HG03571 (cell line): ENCODE measurements at regions not wholly inside any gene's neighbourhood (a gene's known extent, or its start where the extent isn't known, plus 50 kb on each side); places are given as distances from the start of the nearest gene placed in this dataset.

Experiments
- ATAC-seq: cut with Tn5 transposase; IDR thresholded peaks from one replicate; pipeline ENCODE4 v1.9.1; 2021; ENCODE audit not compliant: unreplicated experiment

GRCh38 chr10:110355141-110355831, 50.6 kb upstream of the SMNDC1 start:
- ATAC-seq = peak; percentile 29

- ATAC-seq = peak; percentile 14
Observed at GRCh38 chr10:110355922-110356627, 51.4 kb upstream of the SMNDC1 start.

DNA sequence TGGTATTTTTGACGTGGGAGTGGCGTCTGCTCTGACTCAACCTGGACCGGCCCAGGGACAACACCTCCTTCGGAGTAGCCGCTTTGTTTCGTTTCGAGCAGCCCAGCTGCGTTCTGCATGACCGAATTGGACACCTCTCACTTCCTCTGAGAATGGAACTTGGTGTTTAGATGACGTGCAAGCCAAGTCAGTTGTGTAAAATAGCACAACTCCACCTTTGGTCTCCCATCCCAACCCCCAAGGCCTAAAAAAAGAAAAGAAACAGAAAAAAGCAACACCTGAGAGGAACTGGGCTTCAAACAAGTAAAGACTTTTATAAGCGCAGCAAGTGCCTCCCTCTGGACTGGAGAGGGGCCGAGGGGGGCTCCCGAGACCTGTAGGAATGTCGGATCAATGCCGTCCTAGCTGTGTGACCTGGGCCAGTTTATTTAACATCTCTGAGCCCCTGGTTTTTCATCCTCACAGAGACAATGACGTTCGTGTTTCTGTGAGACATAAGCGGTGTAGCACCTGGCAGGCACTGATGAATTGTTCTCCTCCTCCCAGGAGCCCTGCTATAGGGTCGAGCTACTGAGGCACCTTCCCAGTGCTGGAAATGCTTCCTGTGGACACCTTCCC, 52.0 kb upstream of the SMNDC1 start:
- peak; percentile 79 for ATAC-seq

DNA sequence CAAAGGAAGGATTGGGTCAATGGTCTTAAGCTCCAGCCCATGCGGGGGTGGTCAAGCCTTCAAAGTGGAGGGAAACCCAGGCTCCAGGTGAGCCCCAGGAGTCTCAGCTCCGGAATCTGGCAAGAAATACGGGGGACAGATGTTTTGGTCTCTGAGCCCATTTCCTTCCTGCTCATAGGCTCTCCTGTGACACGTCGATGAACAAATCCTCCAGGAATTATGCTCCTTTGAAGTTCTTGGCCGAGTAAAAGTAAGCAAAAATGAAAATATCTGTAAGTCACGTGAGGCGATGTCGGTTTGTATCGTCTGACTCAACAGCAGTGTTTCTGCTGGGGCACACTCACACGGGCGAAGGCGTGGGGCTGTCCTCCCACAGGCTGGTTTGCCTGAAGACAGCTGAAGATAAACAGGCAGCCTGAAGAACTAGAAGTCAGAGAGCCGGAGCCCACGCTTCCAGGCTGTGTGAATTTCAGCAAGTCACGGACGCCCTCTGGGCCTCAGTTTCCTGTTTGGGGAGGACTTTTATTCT, 52.6 kb upstream of the SMNDC1 start:
- peak; percentile 1 for ATAC-seq

GRCh38 chr10:110357871-110358270, 53.2 kb upstream of the SMNDC1 start:
- ATAC-seq = no peak

GRCh38 chr10:110358278-110358677, 53.6 kb upstream of the SMNDC1 start:
- no peak for ATAC-seq

DNA sequence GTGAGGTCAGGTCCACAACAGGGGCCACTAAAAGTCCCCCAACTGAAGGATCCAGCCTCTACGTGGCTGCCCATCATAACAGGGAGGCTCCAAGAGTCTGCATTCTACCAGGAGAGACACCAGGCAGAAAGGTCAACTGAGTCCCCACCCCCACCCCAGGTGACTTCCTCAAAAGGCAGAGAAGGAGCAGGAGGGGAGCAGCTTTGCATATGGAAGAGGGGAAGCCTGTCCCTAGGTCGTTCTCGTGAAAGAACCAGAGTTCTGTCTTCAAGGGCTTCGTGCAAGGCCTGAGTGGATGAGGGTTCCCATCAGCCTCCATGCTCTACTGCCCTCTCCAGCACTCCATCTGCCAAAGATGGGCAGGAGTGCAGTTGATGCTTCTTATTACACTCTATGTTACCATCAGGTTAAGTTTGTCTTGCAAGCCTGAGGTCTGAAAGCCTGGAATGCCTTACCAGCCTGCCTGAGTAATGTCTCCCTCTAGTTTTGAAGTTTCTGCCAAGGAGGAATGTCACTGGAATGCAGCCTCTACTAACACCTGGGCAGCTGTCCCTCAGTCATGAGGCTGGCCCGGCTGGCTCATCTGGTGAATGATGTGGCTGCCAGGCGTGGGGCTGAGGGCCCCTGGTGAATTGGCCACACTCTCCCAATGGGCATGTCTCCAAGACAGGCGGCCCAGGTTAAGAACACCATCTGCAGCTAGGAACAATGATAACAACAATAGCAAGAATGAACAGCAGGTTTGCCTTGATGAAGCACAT, 54.3 kb upstream of the SMNDC1 start:
- ATAC-seq = no peak

DNA sequence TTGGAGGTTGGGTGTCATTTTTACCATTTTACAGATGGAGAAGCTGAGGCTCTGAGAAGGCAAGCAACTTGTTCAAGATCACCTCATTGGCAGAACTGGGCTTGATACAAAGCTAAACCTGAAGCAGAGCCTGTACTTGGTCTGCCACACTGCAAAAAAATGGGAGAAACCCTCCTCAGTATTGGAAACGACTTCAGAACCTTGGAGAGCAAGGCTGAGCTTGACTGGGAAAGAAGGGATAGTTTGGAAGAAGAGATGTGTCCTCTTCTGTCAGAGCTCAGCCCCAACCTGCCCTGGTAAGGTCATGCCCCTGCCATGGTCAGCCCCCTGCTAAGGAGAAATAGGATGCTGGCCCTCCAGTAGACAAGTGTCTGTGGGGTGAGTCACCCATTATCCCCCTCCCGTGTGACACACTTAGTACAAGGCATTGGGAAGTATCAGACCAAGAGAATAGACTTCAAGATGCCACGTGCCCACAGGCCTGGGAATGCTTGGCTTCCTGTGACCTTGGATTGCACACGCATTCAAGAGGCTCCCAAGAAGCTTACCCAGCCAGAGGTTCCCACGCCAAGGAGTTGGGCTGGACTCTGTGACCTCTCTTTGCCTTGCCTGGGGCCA, 56.2 kb upstream of the SMNDC1 start:
- no peak for ATAC-seq

DNA sequence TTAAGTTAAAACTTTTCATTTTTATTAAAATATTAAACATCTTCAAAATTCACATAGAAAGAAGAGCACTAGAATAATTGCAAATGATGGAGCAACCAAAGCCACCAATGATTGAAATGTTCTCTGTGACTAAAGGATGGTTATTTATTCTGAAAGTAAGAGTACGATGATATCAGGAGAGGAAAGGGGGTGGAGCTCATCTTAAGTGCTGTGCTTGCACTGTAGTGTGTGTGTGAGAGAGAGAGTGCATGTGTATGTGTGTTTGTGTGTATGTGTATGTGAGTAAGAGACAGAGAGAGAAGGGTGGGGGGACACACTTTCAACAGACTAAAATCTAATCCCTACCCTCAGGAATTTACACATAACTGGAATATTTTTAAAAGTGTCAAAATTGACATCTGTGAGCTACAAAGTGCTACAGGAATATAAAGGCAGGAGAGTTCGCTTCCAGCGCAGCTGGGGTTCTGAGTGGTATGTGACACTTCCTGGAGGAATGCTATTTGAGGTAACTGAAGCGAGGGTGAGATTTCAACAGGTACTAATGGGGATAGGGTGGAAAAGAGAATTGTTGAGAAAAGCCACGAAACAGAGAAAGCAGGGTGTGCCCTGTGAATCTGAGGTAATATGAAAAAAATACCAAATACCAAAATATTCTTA, 57.2 kb upstream of the SMNDC1 start:
- ATAC-seq = no peak

- no peak for ATAC-seq
Observed at GRCh38 chr10:110363572-110364411, 59.1 kb upstream of the SMNDC1 start.

- ATAC-seq = no peak
Observed at GRCh38 chr10:110364531-110364937, 59.8 kb upstream of the SMNDC1 start.

GRCh38 chr10:110365356-110366143, 60.8 kb upstream of the SMNDC1 start:
- no peak for ATAC-seq

DNA sequence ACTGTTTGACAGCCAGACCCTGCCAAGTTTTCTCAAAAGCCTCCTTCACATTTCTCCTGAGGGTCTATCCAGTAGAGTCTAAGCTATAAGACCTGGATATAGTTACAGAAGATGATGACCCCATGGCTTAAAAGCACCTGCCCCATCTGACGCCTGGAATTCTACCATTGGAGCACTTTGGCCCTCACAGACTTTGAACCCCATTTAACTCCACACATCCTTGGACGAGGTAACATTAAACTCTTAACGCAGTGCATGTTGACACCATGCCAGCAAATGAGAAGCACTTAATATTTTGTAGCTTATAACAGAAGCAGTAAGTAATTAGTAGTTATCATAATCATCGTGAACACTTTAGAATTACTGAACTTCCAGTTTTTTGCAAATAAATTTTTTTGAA, 61.9 kb upstream of the SMNDC1 start:
- no peak for ATAC-seq

DNA sequence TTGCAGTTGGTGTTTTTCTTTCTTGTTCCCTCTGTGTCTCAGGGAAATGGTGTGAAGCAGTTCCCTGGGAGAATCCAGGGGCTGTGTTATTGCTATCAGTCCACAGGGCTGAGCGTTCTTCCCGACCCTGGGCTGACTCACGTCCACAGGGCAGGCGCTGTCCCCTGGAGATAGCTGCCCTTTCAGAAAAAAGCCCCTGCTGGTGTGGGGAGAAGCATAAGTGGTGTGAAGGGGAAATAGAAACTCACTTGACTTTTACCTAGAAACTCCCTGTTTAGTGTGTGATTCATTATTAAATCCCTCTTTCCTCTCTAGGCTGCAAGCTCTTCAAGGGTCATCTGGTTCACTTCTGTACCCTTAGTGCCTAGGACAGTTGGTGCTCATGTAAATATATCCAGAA, 63.3 kb upstream of the SMNDC1 start:
- peak; percentile 74 for ATAC-seq

DNA sequence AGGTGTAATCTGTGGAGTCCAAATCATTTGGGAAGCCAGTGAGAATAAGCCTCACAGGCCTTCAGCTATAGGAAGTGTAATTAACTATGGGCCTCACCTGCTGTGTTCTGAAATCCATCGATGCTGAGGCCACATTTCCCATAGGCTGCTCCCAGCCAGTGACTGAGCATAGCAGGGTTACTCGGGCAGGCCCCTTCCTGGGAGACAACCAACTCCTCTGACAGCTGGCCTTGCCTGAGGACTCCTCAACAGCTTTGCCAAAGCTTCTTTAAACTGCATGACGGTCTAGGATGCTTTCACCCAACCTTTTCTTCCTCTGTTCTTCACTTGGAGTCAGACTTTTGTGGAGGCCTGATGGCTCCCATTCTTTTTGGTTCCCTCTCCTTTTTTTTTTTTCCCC, 63.8 kb upstream of the SMNDC1 start:
- no peak for ATAC-seq

DNA sequence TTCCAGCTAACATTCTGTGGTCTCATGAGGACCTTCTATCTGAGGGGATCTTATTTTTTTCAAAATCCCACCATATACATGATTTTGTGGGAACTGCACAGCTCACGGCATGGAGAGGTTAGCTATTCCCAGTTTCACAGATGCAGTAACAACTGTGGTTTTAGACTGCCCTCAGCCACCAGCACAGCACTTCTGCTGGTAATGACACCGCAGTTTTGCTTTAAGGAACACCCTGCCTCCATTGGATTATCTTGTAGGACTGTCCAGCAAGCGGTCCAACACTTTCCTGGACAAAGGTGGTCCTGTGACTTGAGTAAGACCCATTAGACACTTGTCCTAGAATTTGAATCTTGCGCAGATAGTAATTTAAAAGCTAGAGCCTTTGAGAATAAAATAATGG, 65.3 kb upstream of the SMNDC1 start:
- ATAC-seq = no peak

GRCh38 chr10:110372656-110373055, 67.9 kb upstream of the SMNDC1 start:
- ATAC-seq = no peak

DNA sequence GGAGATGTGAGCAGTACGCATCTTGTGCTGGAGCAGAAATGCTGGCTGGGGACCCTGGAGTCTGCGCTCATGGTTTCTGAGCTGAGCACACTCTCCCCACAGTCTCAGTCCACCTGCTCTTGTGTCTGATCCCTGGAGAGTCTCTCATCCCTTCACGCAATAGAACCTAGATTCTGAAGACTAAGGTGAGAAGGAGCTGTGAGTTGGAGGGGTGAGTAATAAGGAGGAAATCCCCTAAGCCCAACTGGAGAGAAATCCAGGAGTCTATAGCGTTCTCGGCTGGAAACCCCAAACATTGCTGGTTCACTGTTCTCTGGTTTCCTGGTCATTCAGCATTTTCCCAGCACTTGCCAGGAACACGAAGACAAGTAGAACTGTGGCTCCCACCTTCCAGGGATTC, 68.3 kb upstream of the SMNDC1 start:
- ATAC-seq = no peak
